Endothelial cell (in vitro differentiated cells): ENCODE measurements at regions not wholly inside any gene's neighbourhood (a gene's known extent, or its start where the extent isn't known, plus 50 kb on each side); places are given as distances from the start of the nearest gene placed in this dataset.

ENCODE experiments used
- DNase-seq: peaks from one replicate; pipeline ENCODE4 v3.0.0; 2021; ENCODE audit warnings: low spot score
- H3K27ac Mint-ChIP-seq: one replicate; pipeline ENCODE4 v1.8.0; 2021; ENCODE audit warnings: mixed read lengths, inconsistent platforms; ENCODE audit not compliant: unreplicated experiment
- H3K27me3 Mint-ChIP-seq: one replicate; pipeline ENCODE4 v1.8.0; 2021; ENCODE audit warnings: mild to moderate bottlenecking, moderate library complexity, mixed read lengths, inconsistent platforms; ENCODE audit not compliant: unreplicated experiment
- H3K36me3 Mint-ChIP-seq: one replicate; pipeline ENCODE4 v1.8.0; 2021; ENCODE audit warnings: mild to moderate bottlenecking, low read depth, mixed read lengths, inconsistent platforms; ENCODE audit not compliant: unreplicated experiment
- H3K4me1 Mint-ChIP-seq: one replicate; pipeline ENCODE4 v1.8.0; 2021; ENCODE audit warnings: mild to moderate bottlenecking, mixed read lengths, inconsistent platforms; ENCODE audit not compliant: unreplicated experiment
- H3K4me3 Mint-ChIP-seq: one replicate; pipeline ENCODE4 v1.8.0; 2021; ENCODE audit warnings: mild to moderate bottlenecking, mixed read lengths, inconsistent platforms; ENCODE audit not compliant: unreplicated experiment
- H3K9me3 Mint-ChIP-seq: one replicate; pipeline ENCODE4 v1.8.0; 2021; ENCODE audit warnings: mixed read lengths, inconsistent platforms; ENCODE audit not compliant: unreplicated experiment
- TF ChIP-seq, protein P1 (sequence below): fragments of 200-600 bp; sonication (generic); IDR thresholded peaks from one replicate; pipeline ENCODE4 v1.5.0; 2021; ENCODE audit warnings: antibody characterized with exemption; ENCODE audit not compliant: unreplicated experiment

DNA sequence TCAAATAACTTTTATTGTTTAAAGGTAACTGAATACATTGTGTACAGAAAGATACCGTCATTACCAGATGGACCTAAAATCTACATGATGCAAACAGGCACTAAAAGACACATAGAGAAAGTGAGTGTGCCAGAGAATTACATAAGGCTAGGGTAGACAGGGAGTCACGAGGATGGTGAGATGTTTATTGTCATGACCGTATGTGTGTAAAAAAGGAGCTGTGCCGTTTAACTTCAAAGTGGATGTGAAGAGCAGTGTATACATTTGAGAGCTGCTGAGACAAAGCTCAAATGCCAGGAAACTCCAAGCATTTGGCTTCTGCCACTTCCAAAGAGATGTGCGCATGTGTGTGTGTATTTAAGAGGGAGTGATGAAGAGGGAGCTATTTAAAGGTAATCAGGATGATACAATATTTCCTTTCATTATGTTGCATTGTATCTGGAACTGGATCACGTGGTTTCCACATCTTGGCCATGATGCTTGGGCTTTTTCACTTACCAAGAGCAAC is 51.4 kb upstream of the IGF1R start:
- Mint-ChIP-seq H3K27ac (no peak overlapping the region), H3K4me3 (no peak overlapping the region), H3K27me3 (peaks cover 3% of the 10 kb centered on the region), H3K4me1 (peaks cover 11% of the 10 kb centered on the region), H3K9me3 (no peaks in the 10 kb centered on the region), H3K36me3 (no peaks in the 10 kb centered on the region)
- no peak for DNase-seq
- TF ChIP-seq, protein P1, sequence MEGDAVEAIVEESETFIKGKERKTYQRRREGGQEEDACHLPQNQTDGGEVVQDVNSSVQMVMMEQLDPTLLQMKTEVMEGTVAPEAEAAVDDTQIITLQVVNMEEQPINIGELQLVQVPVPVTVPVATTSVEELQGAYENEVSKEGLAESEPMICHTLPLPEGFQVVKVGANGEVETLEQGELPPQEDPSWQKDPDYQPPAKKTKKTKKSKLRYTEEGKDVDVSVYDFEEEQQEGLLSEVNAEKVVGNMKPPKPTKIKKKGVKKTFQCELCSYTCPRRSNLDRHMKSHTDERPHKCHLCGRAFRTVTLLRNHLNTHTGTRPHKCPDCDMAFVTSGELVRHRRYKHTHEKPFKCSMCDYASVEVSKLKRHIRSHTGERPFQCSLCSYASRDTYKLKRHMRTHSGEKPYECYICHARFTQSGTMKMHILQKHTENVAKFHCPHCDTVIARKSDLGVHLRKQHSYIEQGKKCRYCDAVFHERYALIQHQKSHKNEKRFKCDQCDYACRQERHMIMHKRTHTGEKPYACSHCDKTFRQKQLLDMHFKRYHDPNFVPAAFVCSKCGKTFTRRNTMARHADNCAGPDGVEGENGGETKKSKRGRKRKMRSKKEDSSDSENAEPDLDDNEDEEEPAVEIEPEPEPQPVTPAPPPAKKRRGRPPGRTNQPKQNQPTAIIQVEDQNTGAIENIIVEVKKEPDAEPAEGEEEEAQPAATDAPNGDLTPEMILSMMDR, result no peak

DNA sequence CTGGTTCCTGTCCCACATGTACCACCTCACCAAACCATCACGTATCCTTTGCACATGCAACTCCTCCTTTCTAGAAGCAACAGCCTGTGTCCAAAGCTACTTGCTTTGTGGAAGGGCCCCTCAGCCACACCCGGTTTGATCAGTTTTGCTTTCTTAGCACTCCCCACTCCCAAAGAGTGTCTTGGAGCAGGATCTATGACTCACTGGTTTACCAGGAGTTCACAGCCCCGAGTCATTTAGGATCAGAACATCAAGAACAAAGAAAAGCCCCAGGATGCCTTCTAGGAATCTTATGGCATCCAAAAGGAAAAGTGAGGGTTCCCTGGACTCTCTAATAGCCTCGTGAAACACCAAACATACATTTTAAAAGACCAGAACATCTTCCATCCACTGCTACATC is 50.7 kb upstream of the IGF1R start:
- Mint-ChIP-seq H3K27ac (no peak overlapping the region), H3K9me3 (no peaks in the 10 kb centered on the region), H3K27me3 (no peaks in the 10 kb centered on the region), H3K36me3 (no peaks in the 10 kb centered on the region), H3K4me1 (peaks cover 11% of the 10 kb centered on the region), H3K4me3 (no peak overlapping the region)
- DNase-seq, result no peak
- TF ChIP-seq, protein P1, result no peak
